ENCODE measurements at regions not wholly inside any gene's neighbourhood (a gene's known extent, or its start where the extent isn't known, plus 50 kb on each side); places are given as distances from the start of the nearest gene placed in this dataset.

DNA sequence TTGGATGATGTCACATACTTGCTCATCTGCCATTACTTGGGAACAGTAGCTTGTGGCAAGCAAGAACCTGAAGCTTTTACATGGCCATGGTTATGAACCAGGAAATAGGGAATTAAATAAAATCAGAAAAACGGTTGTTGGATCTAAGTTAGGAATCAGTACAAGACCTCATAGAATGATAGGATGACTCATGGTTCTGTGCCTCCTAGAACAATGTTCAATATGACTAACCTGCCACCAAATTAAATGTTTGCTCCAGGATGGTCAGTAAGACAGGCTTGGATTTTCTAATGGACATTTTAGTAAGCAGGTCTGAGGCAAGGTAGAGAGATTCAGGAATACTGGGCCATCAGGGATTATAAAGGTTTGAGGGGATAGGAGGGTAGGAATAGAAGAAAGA lies 218.9 kb downstream of the PLOD2 start:
- TF ChIP-seq POLR2A (IDR thresholded peaks at IDR 0.05): no peak
- TF ChIP-seq, protein P1, sequence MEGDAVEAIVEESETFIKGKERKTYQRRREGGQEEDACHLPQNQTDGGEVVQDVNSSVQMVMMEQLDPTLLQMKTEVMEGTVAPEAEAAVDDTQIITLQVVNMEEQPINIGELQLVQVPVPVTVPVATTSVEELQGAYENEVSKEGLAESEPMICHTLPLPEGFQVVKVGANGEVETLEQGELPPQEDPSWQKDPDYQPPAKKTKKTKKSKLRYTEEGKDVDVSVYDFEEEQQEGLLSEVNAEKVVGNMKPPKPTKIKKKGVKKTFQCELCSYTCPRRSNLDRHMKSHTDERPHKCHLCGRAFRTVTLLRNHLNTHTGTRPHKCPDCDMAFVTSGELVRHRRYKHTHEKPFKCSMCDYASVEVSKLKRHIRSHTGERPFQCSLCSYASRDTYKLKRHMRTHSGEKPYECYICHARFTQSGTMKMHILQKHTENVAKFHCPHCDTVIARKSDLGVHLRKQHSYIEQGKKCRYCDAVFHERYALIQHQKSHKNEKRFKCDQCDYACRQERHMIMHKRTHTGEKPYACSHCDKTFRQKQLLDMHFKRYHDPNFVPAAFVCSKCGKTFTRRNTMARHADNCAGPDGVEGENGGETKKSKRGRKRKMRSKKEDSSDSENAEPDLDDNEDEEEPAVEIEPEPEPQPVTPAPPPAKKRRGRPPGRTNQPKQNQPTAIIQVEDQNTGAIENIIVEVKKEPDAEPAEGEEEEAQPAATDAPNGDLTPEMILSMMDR (IDR thresholded peaks at IDR 0.05): no peak
- 81 to 85% methylated on average over 1 of the region's 1 CpG for WGBS, 2 donors
- Histone ChIP-seq H3K36me3 (ENCODE audit: low read depth, missing control alignments) (no peaks in the 10 kb centered on the region), H3K27ac (no peak overlapping the region), H3K4me1 (no peaks in the 10 kb centered on the region), H3K4me3 (no peak overlapping the region), H3K9me3 (no peaks in the 10 kb centered on the region), H3K27me3 (no peaks in the 10 kb centered on the region)
- no peak for DNase-seq
- intact Hi-C loops (cut with DNase I; ENCODE audit: low total_unique reads): no loop called here

DNA sequence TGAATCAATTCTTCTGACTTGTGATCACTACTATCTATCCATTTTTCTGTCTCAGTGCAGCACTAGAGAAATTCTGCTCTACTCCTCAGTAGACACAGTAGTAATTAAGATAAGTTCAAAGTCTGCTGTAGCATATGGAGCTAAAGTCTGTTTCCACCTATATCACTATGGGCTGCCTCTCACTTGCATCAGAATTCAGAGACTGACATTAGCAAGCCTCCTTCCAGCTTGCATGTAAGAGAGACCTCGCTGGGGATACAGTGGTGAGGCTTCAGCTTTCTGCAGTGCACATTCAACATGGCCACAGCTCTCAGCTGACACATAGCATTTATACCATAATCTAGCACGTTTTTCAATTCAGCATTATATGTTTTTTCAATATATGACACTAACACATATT lies 217.0 kb downstream of the PLOD2 start:
- H3K27ac ChIP-seq: no peak overlapping the region
- TF ChIP-seq, protein P1 (IDR thresholded peaks at IDR 0.05): no peak
- TF ChIP-seq POLR2A (IDR thresholded peaks at IDR 0.05): no peak
- intact Hi-C loops (cut with DNase I; ENCODE audit: low total_unique reads): no loop called here
- no peaks in the 10 kb centered on the region for H3K27me3 ChIP-seq
- WGBS, 2 donors: 76 to 77% methylated on average over 2 of the region's 2 CpGs
- no peak overlapping the region for H3K4me3 ChIP-seq
- no peak for DNase-seq
- no peaks in the 10 kb centered on the region for H3K36me3 ChIP-seq (ENCODE audit: low read depth, missing control alignments)
- no peaks in the 10 kb centered on the region for H3K9me3 ChIP-seq
- H3K4me1 ChIP-seq: no peaks in the 10 kb centered on the region

DNA sequence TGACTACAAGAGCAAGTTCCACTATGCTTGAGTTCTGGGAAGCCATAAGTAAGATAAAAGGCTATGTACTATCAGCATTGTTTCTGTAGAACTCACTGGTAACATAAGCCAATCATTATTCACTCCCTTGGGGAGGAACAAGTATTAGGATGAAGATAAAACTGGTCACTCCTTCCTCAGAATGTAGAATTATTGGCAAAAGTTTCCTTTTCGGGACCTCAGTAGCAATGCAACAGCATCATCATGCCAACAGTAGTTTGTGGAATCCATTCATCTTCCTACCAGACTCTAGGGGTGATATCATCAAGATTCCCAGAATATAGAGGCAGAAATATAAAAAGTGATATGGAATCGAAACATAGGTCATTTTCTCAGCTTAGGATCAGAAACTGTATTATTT lies 209.5 kb downstream of the PLOD2 start:
- WGBS, 2 donors: 78 to 79% methylated on average over 2 of the region's 2 CpGs
- Histone ChIP-seq H3K27me3 (no peaks in the 10 kb centered on the region), H3K9me3 (no peaks in the 10 kb centered on the region), H3K27ac (no peak overlapping the region), H3K4me3 (no peak overlapping the region), H3K36me3 (ENCODE audit: low read depth, missing control alignments) (no peaks in the 10 kb centered on the region), H3K4me1 (no peaks in the 10 kb centered on the region)
- intact Hi-C loops (cut with DNase I; ENCODE audit: low total_unique reads): no loop called here
- TF ChIP-seq, protein P1 (IDR thresholded peaks at IDR 0.05): no peak
- no peak for TF ChIP-seq POLR2A (IDR thresholded peaks at IDR 0.05)
- no peak for DNase-seq

DNA sequence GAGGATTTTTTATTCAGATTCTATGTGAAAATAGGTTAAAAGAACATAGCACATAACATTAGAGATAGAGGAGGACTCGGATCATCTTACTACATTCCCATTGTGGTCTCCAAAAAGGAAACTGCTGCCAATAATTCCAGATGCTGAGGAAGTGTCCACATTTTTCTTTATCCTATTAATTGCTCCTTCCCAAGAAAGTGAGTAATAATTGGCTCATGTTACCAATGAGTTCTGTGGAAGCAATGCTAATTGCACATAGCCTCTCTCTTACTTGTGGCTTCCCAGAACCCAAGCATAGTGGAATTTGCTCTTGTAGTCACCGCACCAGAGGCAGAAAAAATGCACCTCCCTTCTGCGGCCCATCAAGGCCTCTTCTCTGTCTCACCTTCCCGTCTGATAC lies 208.4 kb downstream of the PLOD2 start:
- intact Hi-C loops (cut with DNase I; ENCODE audit: low total_unique reads): no loop called here
- Histone ChIP-seq H3K27me3 (no peaks in the 10 kb centered on the region), H3K36me3 (ENCODE audit: low read depth, missing control alignments) (no peaks in the 10 kb centered on the region), H3K4me1 (no peaks in the 10 kb centered on the region), H3K9me3 (no peaks in the 10 kb centered on the region), H3K27ac (no peak overlapping the region), H3K4me3 (no peak overlapping the region)
- 51 to 75% methylated on average over 4 of the region's 4 CpGs for WGBS, 2 donors
- TF ChIP-seq POLR2A (IDR thresholded peaks at IDR 0.05): no peak
- TF ChIP-seq, protein P1 (IDR thresholded peaks at IDR 0.05): no peak
- DNase-seq: no peak

- no peaks in the 10 kb centered on the region for H3K9me3 ChIP-seq
- DNase-seq: no peak
- H3K36me3 ChIP-seq (ENCODE audit: low read depth, missing control alignments): no peaks in the 10 kb centered on the region
- H3K27ac ChIP-seq: no peak overlapping the region
- TF ChIP-seq, protein P1 (IDR thresholded peaks at IDR 0.05): no peak
- TF ChIP-seq POLR2A (IDR thresholded peaks at IDR 0.05): no peak
- no peaks in the 10 kb centered on the region for H3K27me3 ChIP-seq
- intact Hi-C loops (cut with DNase I; ENCODE audit: low total_unique reads): no loop called here
- no peaks in the 10 kb centered on the region for H3K4me1 ChIP-seq
- WGBS, 2 donors: 92 to 96% methylated on average over 3 of the region's 3 CpGs
- H3K4me3 ChIP-seq: no peak overlapping the region
Measured at GRCh38 chr3:145953316-145953715, 207.7 kb downstream of the PLOD2 start.
